GM19467 (cell line): ENCODE measurements at regions not wholly inside any gene's neighbourhood (a gene's known extent, or its start where the extent isn't known, plus 50 kb on each side); places are given as distances from the start of the nearest gene placed in this dataset.

ENCODE experiments used
- ATAC-seq: cut with Tn5 transposase; IDR thresholded peaks from one replicate; pipeline ENCODE4 v1.9.1; 2021; ENCODE audit warnings: mild to moderate bottlenecking, moderate library complexity; ENCODE audit not compliant: unreplicated experiment

GRCh38 chr6:81253821-81254220 lies 498.7 kb downstream of the TENT5A start:
- ATAC-seq: no peak

- no peak for ATAC-seq
Observed at GRCh38 chr6:81252231-81252630, 500.2 kb downstream of the TENT5A start.

GRCh38 chr6:81246200-81246599 lies 506.3 kb downstream of the TENT5A start:
- ATAC-seq: no peak

GRCh38 chr6:81242624-81243023 lies 509.9 kb downstream of the TENT5A start:
- no peak for ATAC-seq

- ATAC-seq: no peak
Observed at GRCh38 chr6:81241126-81242041, 511.1 kb downstream of the TENT5A start.

- ATAC-seq: no peak
Observed at GRCh38 chr6:81238390-81238789, 514.1 kb downstream of the TENT5A start.

- ATAC-seq: no peak
Observed at GRCh38 chr6:81237226-81237625, 515.3 kb downstream of the TENT5A start.

GRCh38 chr6:81235512-81235911 lies 517.0 kb downstream of the TENT5A start:
- no peak for ATAC-seq

GRCh38 chr6:81233990-81234389 lies 518.5 kb downstream of the TENT5A start:
- ATAC-seq: no peak

- ATAC-seq: no peak
Observed at GRCh38 chr6:81228912-81229555, 523.4 kb downstream of the TENT5A start.

- ATAC-seq: no peak
Observed at GRCh38 chr6:81226957-81227356, 525.5 kb downstream of the TENT5A start.

- no peak for ATAC-seq
Observed at GRCh38 chr6:81216668-81217067, 535.8 kb downstream of the TENT5A start.

GRCh38 chr6:81215092-81215432 lies 537.4 kb downstream of the TENT5A start:
- ATAC-seq: no peak

- ATAC-seq: no peak
Observed at GRCh38 chr6:81214414-81215091, 537.9 kb downstream of the TENT5A start.

GRCh38 chr6:81204731-81205130 lies 547.8 kb downstream of the TENT5A start:
- no peak for ATAC-seq

- ATAC-seq: no peak
Observed at GRCh38 chr6:81194374-81194773, 558.1 kb downstream of the TENT5A start.

- no peak for ATAC-seq
Observed at GRCh38 chr6:81172056-81172740, 580.3 kb downstream of the TENT5A start.

GRCh38 chr6:81169166-81169565 lies 583.3 kb downstream of the TENT5A start:
- no peak for ATAC-seq

- ATAC-seq: no peak
Observed at GRCh38 chr6:81166770-81167169, 585.7 kb downstream of the TENT5A start.

- no peak for ATAC-seq
Observed at GRCh38 chr6:81158956-81159355, 593.5 kb downstream of the TENT5A start.

GRCh38 chr6:81148751-81149150 lies 603.7 kb downstream of the TENT5A start:
- no peak for ATAC-seq
